Transverse colon (tissue), 3 donors: ENCODE measurements at regions not wholly inside any gene's neighbourhood (a gene's known extent, or its start where the extent isn't known, plus 50 kb on each side); places are given as distances from the start of the nearest gene placed in this dataset.

ENCODE experiments used
- POLR2A ChIP-seq: fragments of 450-650 bp; IDR thresholded peaks from one replicate; pipeline ENCODE4 v1.6.1; 2016; ENCODE audit warnings: antibody characterized with exemption, mild to moderate bottlenecking, moderate library complexity
- TF ChIP-seq, protein P1 (sequence below), 5 experiments: fragments of 200-600 bp in 3 of 5; fragments of 450-650 bp in 2 of 5; sonication (generic) in 3 of 5; IDR thresholded peaks; 1 replicate in 2 of 5; 2 replicates in 3 of 5; pipeline ENCODE4 v1.5.1; 2016 to 2017; ENCODE audit warnings: antibody characterized with exemption in 5 of 5, inconsistent platforms in 3 of 5, mild to moderate bottlenecking in 2 of 5, moderate library complexity in 1 of 5

DNA sequence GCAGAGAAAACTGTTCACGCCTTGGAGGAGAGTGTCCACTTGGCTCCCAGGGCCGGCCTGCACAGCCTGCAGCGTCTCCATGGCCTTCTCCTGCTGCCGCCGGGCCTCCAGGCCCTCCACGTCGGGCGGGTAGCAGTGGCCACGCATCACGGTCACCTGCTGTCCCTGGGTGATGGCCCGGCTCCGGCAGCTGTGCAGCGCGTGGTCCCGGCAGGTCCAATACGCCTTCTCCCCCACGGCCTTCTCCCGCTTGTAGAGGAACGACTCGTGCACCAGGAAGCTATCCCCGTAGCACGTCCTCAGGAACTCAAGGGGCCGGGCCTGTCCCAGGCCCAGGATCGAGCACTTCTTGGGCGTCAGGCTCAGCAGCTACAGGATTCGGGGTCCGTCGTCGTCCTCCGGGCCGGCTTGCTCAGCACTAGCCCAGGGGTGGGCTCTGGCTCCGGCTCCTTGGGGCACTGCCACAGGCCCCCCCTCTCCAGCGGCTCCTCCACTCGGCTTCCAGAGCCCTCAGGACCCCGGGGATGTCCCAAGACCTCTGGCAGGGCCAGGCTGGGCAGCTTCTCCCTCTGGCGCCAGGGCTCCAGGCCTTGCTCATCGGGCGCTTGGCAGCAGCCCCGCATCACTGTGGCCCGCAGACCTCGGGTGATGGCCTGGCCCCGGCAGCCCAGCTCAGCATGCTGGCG lies 83.6 kb upstream of the FXR1 start:
- no peak for TF ChIP-seq POLR2A
- TF ChIP-seq, protein P1, sequence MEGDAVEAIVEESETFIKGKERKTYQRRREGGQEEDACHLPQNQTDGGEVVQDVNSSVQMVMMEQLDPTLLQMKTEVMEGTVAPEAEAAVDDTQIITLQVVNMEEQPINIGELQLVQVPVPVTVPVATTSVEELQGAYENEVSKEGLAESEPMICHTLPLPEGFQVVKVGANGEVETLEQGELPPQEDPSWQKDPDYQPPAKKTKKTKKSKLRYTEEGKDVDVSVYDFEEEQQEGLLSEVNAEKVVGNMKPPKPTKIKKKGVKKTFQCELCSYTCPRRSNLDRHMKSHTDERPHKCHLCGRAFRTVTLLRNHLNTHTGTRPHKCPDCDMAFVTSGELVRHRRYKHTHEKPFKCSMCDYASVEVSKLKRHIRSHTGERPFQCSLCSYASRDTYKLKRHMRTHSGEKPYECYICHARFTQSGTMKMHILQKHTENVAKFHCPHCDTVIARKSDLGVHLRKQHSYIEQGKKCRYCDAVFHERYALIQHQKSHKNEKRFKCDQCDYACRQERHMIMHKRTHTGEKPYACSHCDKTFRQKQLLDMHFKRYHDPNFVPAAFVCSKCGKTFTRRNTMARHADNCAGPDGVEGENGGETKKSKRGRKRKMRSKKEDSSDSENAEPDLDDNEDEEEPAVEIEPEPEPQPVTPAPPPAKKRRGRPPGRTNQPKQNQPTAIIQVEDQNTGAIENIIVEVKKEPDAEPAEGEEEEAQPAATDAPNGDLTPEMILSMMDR (IDR thresholded peaks at IDR 0.05): no peak
